CD4-positive, alpha-beta memory T cell (primary cell): ENCODE measurements at regions not wholly inside any gene's neighbourhood (a gene's known extent, or its start where the extent isn't known, plus 50 kb on each side); places are given as distances from the start of the nearest gene placed in this dataset.
"Not testable (repeated sequence)": the region's sequence is repeated elsewhere in the genome, so short reads cannot be mapped to it uniquely, and the experiment has no call there.

Experiments
- CTCF ChIA-PET: fragments of 350-600 bp; sonication (Branson Sonifier 250); formaldehyde crosslinking; loops from one replicate; lab custom pipeline; 2021; ENCODE audit warnings: inconsistent platforms; ENCODE audit not compliant: partially characterized antibody; lab: Charles Lee
- POLR2A ChIA-PET: fragments of 350-600 bp; sonication (Branson Sonifier 250); formaldehyde crosslinking; loops from one replicate; lab custom pipeline; 2021; ENCODE audit not compliant: partially characterized antibody; lab: Charles Lee
- DNase-seq, 5 donors: peaks; one replicate each; pipeline versions ENCODE4 v3.0.0 to v3.0.0-alpha.2; 2020 to 2022; ENCODE audit warnings: mixed read lengths in 1 of 5
- H3K27ac ChIP-seq: one replicate; pipeline ENCODE4 v1.7.0; 2013; ENCODE audit warnings: low read depth, low read length
- H3K27me3 ChIP-seq: 2 replicates; pipeline ENCODE4 v1.7.0; 2013; ENCODE audit warnings: mild to moderate bottlenecking, low read length, moderate library complexity; ENCODE audit not compliant: insufficient read depth
- H3K36me3 ChIP-seq: 2 replicates; pipeline ENCODE4 v1.7.0; 2013; ENCODE audit warnings: mild to moderate bottlenecking, low read length, moderate library complexity; ENCODE audit not compliant: insufficient read depth
- H3K4me1 ChIP-seq: 2 replicates; pipeline ENCODE4 v1.7.0; 2013; ENCODE audit warnings: mild to moderate bottlenecking, low read length, moderate library complexity; ENCODE audit not compliant: insufficient read depth
- H3K4me3 ChIP-seq, 2 donors: one replicate each; pipeline ENCODE4 v1.7.0; 2013; ENCODE audit warnings: low read length in 2 of 2, mild to moderate bottlenecking in 1 of 2
- H3K9me3 ChIP-seq, 2 donors: one replicate each; pipeline ENCODE4 v1.7.0; 2013; ENCODE audit warnings: low read length in 2 of 2, control low read depth in 1 of 2; ENCODE audit not compliant: control insufficient read depth in 1 of 2
- H3K27ac Mint-ChIP-seq, 7 donors: one replicate each; pipeline ENCODE4 v1.8.0; 2020 to 2021; ENCODE audit warnings: mixed read lengths in 7 of 7, mild to moderate bottlenecking in 6 of 7, inconsistent platforms in 3 of 7, moderate library complexity in 3 of 7
- H3K27me3 Mint-ChIP-seq, 2 donors: one replicate each; pipeline ENCODE4 v1.8.0; 2020 to 2021; ENCODE audit warnings: mixed read lengths in 2 of 2
- H3K36me3 Mint-ChIP-seq, 2 donors: one replicate each; pipeline ENCODE4 v1.8.0; 2020 to 2021; ENCODE audit warnings: mixed read lengths in 2 of 2, inconsistent platforms in 1 of 2, mild to moderate bottlenecking in 1 of 2
- H3K4me1 Mint-ChIP-seq, 4 donors: one replicate each; pipeline ENCODE4 v1.8.0; 2020 to 2021; ENCODE audit warnings: mixed read lengths in 4 of 4, mild to moderate bottlenecking in 1 of 4
- H3K4me3 Mint-ChIP-seq, 8 donors: one replicate each; pipeline ENCODE4 v1.8.0; 2020 to 2021; ENCODE audit warnings: mixed read lengths in 8 of 8, mild to moderate bottlenecking in 7 of 8, moderate library complexity in 6 of 8, inconsistent platforms in 3 of 8
- H3K9me3 Mint-ChIP-seq, 8 donors: one replicate each; pipeline ENCODE4 v1.8.0; 2020 to 2021; ENCODE audit warnings: mixed read lengths in 8 of 8, mild to moderate bottlenecking in 5 of 8, inconsistent platforms in 3 of 8, moderate library complexity in 1 of 8
- intact Hi-C: fragments of 100-400 bp; cut with micrococcal nuclease; formaldehyde crosslinking; loops from one replicate; pipeline ENCODE4 v1.15.1; 2023

- Histone ChIP-seq H3K4me1 (no peaks in the 10 kb centered on the region), H3K27me3 (no peaks in the 10 kb centered on the region), H3K36me3 (no peaks in the 10 kb centered on the region), H3K4me3 (no peak overlapping the region), H3K27ac (no peak overlapping the region), H3K9me3 (no peaks in the 10 kb centered on the region)
- H3K9me3 Mint-ChIP-seq: peaks cover 0 to 7% (median 2%) of the 10 kb centered on the region in 8 donors
- H3K4me3 Mint-ChIP-seq: no peak overlapping the region
- peaks cover 0 to 2% of the 10 kb centered on the region in 2 donors for H3K27me3 Mint-ChIP-seq
- DNase-seq: no peak
- ChIA-PET POLR2A (no interaction called here), CTCF (no interaction called here)
- no peaks in the 10 kb centered on the region for H3K4me1 Mint-ChIP-seq
- H3K36me3 Mint-ChIP-seq: no peaks in the 10 kb centered on the region
- intact Hi-C loops: no loop called here
- no peak overlapping the region for H3K27ac Mint-ChIP-seq
These were observed 73.3 kb downstream of the OLFM4 start for GRCh38 chr13:53101883-53102282.

DNA sequence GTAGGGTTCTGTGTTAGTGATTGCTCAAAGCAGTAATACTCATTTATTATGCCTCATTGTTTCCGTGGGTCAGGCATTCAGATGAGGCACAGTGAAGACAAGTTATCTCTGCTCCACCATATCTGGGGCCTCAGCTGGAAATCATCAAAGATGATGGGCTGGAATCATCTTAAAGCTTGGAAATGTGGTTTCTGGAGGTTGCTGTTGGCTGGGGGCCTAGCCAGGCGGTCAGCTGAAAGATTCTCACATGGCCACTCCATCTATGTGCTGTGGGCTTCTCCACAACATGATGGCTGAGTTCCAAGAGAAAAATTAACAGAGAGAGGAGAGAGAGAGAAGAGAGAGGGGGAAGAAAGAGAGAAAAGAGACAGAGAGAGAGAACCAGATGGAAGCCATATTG lies 75.5 kb downstream of the OLFM4 start:
- H3K36me3 Mint-ChIP-seq: no peaks in the 10 kb centered on the region
- Histone ChIP-seq H3K4me1 (no peaks in the 10 kb centered on the region), H3K27me3 (no peaks in the 10 kb centered on the region), H3K36me3 (no peaks in the 10 kb centered on the region), H3K27ac (no peak overlapping the region), H3K9me3 (no peaks in the 10 kb centered on the region), H3K4me3 (no peak overlapping the region)
- DNase-seq: no peak
- intact Hi-C loops: no loop called here
- no peak overlapping the region for H3K4me3 Mint-ChIP-seq
- peaks cover 0 to 7% (median 0%) of the 10 kb centered on the region in 8 donors for H3K9me3 Mint-ChIP-seq
- H3K27me3 Mint-ChIP-seq: no peaks in the 10 kb centered on the region
- H3K4me1 Mint-ChIP-seq: no peaks in the 10 kb centered on the region
- CTCF ChIA-PET: no interaction called here
- POLR2A ChIA-PET: no interaction called here
- no peak overlapping the region for H3K27ac Mint-ChIP-seq

GRCh38 chr13:53105477-53105876 lies 76.9 kb downstream of the OLFM4 start:
- Histone ChIP-seq H3K9me3 (no peaks in the 10 kb centered on the region), H3K4me3 (no peak overlapping the region), H3K27me3 (no peaks in the 10 kb centered on the region), H3K4me1 (no peaks in the 10 kb centered on the region), H3K27ac (no peak overlapping the region), H3K36me3 (no peaks in the 10 kb centered on the region)
- Mint-ChIP-seq H3K4me3 (no peak overlapping the region), H3K27ac (no peak overlapping the region), H3K9me3 (peaks cover 0 to 7% (median 0%) of the 10 kb centered on the region in 8 donors), H3K36me3 (no peaks in the 10 kb centered on the region), H3K27me3 (no peaks in the 10 kb centered on the region), H3K4me1 (no peaks in the 10 kb centered on the region)
- DNase-seq: no peak
- intact Hi-C loops: no loop called here
- CTCF ChIA-PET: no interaction called here
- POLR2A ChIA-PET: no interaction called here

GRCh38 chr13:53105890-53106289 lies 77.3 kb downstream of the OLFM4 start:
- Histone ChIP-seq H3K27me3 (no peaks in the 10 kb centered on the region), H3K9me3 (no peaks in the 10 kb centered on the region), H3K27ac (no peak overlapping the region), H3K36me3 (no peaks in the 10 kb centered on the region), H3K4me1 (no peaks in the 10 kb centered on the region), H3K4me3 (no peak overlapping the region)
- no peaks in the 10 kb centered on the region for H3K4me1 Mint-ChIP-seq
- POLR2A ChIA-PET: no interaction called here
- H3K27me3 Mint-ChIP-seq: no peaks in the 10 kb centered on the region
- peaks cover 0 to 7% (median 0%) of the 10 kb centered on the region in 8 donors for H3K9me3 Mint-ChIP-seq
- H3K36me3 Mint-ChIP-seq: no peaks in the 10 kb centered on the region
- H3K27ac Mint-ChIP-seq: no peak overlapping the region
- H3K4me3 Mint-ChIP-seq: no peak overlapping the region
- DNase-seq: no peak
- CTCF ChIA-PET: no interaction called here
- intact Hi-C loops: no loop called here

DNA sequence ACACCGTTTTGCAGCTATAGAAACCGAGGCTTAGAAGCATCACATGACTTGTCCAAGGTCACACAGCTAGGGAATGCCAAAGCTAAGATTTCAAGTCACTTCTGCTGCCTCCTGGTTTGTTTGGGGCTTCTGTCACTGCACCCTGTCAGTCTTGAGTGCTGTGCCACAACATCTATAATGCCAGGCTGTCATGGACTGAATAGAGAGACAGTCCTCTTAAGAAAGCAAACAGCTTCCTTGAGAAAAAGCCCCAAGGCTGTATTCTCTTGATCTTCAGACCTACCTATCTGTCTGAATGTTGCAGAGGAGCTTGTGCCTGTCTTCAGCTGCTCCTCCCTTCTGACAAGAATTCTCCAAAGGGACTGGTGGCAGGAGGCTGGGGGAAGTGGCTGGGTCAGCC lies 81.6 kb downstream of the OLFM4 start:
- Histone ChIP-seq H3K4me1 (no peaks in the 10 kb centered on the region), H3K27me3 (no peaks in the 10 kb centered on the region), H3K27ac (no peak overlapping the region), H3K4me3 (no peak overlapping the region), H3K9me3 (no peaks in the 10 kb centered on the region), H3K36me3 (no peaks in the 10 kb centered on the region)
- H3K27me3 Mint-ChIP-seq: no peaks in the 10 kb centered on the region
- no peak overlapping the region for H3K27ac Mint-ChIP-seq
- DNase-seq: no peak
- intact Hi-C loops: no loop called here
- ChIA-PET CTCF (no interaction called here), POLR2A (no interaction called here)
- H3K4me1 Mint-ChIP-seq: no peaks in the 10 kb centered on the region
- peaks cover 0 to 7% (median 0%) of the 10 kb centered on the region in 8 donors for H3K9me3 Mint-ChIP-seq
- H3K4me3 Mint-ChIP-seq: no peak overlapping the region
- H3K36me3 Mint-ChIP-seq: no peaks in the 10 kb centered on the region

GRCh38 chr13:53110614-53111013 lies 82.0 kb downstream of the OLFM4 start:
- Mint-ChIP-seq H3K27me3 (no peaks in the 10 kb centered on the region), H3K9me3 (peaks cover 0 to 7% (median 0%) of the 10 kb centered on the region in 8 donors), H3K36me3 (no peaks in the 10 kb centered on the region), H3K4me1 (no peaks in the 10 kb centered on the region), H3K4me3 (no peak overlapping the region), H3K27ac (no peak overlapping the region)
- ChIA-PET CTCF (no interaction called here), POLR2A (no interaction called here)
- H3K36me3 ChIP-seq: no peaks in the 10 kb centered on the region
- no peaks in the 10 kb centered on the region for H3K27me3 ChIP-seq
- no peaks in the 10 kb centered on the region for H3K4me1 ChIP-seq
- H3K4me3 ChIP-seq: no peak overlapping the region
- no peak overlapping the region for H3K27ac ChIP-seq
- no peaks in the 10 kb centered on the region for H3K9me3 ChIP-seq
- intact Hi-C loops: no loop called here
- no peak for DNase-seq

- Mint-ChIP-seq H3K9me3 (peaks cover 0 to 9% (median 0%) of the 10 kb centered on the region in 8 donors), H3K36me3 (no peaks in the 10 kb centered on the region), H3K27ac (no peak overlapping the region), H3K4me1 (no peaks in the 10 kb centered on the region), H3K4me3 (no peak overlapping the region), H3K27me3 (no peaks in the 10 kb centered on the region)
- no peak for DNase-seq
- CTCF ChIA-PET: no interaction called here
- Histone ChIP-seq H3K36me3 (no peaks in the 10 kb centered on the region), H3K9me3 (no peaks in the 10 kb centered on the region), H3K4me1 (no peaks in the 10 kb centered on the region), H3K27ac (no peak overlapping the region), H3K27me3 (no peaks in the 10 kb centered on the region), H3K4me3 (no peak overlapping the region)
- intact Hi-C loops: no loop called here
- POLR2A ChIA-PET: no interaction called here
These were observed 83.9 kb downstream of the OLFM4 start for GRCh38 chr13:53112522-53112921.

DNA sequence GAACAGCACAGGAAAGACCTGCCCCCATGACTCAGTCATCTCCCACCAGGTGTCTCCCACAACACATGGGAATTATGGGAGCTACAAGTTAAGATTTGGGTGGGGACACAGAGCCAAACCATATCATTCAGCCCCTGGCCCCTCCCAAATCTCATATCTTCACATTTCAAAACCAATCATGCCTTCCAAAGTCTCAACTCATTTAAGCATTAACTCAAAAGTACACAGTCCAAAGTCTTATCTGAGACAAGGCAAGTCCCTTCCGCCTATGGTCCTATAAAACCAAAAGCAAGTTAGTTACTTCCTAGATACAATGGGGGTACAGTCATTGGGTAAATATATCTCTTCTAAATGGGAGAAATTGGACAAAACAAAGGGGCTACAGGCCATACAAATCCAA lies 88.4 kb downstream of the OLFM4 start:
- CTCF ChIA-PET: not testable (repeated sequence)

More for the DNA sequence above, 88.4 kb downstream of the OLFM4 start:
- H3K27ac ChIP-seq, H3K9me3 ChIP-seq, H3K36me3 ChIP-seq, H3K4me1 Mint-ChIP-seq, H3K4me1 ChIP-seq, H3K4me3 Mint-ChIP-seq, DNase-seq, POLR2A ChIA-PET, H3K4me3 ChIP-seq, intact Hi-C loops, H3K27me3 ChIP-seq, H3K27ac Mint-ChIP-seq, H3K27me3 Mint-ChIP-seq, H3K36me3 Mint-ChIP-seq: not testable (repeated sequence)
- peaks cover 0 to 16% (median 0%) of the 10 kb centered on the region in 8 donors for H3K9me3 Mint-ChIP-seq
